PFSK-1 (cell line): ENCODE measurements at regions not wholly inside any gene's neighbourhood (a gene's known extent, or its start where the extent isn't known, plus 50 kb on each side); places are given as distances from the start of the nearest gene placed in this dataset.

Source experiments
- POLR2AphosphoS5 ChIP-seq: IDR thresholded peaks from 2 replicates; pipeline ENCODE4 v1.6.1; 2012; ENCODE audit warnings: low read depth, mild to moderate bottlenecking, control low read depth, low read length, moderate library complexity
- TAF1 ChIP-seq: IDR thresholded peaks from 2 replicates; pipeline ENCODE4 v1.6.1; 2012; ENCODE audit warnings: low read length, control low read depth, borderline replicate concordance; ENCODE audit not compliant: insufficient read depth

- no peak for TF ChIP-seq TAF1
- no peak for TF ChIP-seq POLR2AphosphoS5
These were observed 190.3 kb downstream of the RNF144B start for GRCh38 chr6:18577491-18577890.
